ENCODE measurements at regions not wholly inside any gene's neighbourhood (a gene's known extent, or its start where the extent isn't known, plus 50 kb on each side); places are given as distances from the start of the nearest gene placed in this dataset.

DNA sequence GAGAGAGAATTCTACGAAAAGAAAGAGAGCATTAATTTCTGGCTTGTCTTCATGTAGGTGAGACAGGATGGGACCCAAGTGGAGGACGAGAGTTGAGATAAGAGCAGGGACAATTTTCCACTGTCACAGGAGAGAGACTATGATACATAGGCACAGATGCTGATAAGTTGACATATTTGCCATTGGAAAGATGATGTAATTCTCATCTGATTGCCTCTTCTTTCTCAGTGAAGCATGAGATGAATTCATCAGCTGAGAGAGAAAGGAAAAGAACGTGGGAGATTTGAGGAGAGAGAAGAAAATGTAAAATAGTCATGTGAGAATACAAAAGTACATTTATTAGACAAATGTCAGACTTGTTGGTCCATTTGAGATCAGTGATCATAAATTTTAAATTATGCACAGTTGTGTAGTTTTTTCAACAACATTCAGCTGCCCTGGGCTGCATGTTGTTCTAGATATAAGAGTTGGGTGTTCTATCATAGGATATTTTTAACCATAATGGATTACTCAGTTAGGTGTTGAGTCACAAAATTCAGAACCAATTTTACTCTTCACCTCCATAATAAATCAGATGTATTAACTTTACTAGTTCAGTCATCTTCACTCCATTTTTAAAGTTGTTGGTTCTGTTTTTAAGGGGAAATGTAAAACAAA is 222.9 kb downstream of the DPY19L2 start:
- TF ChIP-seq, protein P1, sequence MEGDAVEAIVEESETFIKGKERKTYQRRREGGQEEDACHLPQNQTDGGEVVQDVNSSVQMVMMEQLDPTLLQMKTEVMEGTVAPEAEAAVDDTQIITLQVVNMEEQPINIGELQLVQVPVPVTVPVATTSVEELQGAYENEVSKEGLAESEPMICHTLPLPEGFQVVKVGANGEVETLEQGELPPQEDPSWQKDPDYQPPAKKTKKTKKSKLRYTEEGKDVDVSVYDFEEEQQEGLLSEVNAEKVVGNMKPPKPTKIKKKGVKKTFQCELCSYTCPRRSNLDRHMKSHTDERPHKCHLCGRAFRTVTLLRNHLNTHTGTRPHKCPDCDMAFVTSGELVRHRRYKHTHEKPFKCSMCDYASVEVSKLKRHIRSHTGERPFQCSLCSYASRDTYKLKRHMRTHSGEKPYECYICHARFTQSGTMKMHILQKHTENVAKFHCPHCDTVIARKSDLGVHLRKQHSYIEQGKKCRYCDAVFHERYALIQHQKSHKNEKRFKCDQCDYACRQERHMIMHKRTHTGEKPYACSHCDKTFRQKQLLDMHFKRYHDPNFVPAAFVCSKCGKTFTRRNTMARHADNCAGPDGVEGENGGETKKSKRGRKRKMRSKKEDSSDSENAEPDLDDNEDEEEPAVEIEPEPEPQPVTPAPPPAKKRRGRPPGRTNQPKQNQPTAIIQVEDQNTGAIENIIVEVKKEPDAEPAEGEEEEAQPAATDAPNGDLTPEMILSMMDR (conservative IDR thresholded peaks at IDR 0.05 in 1 of 2, IDR thresholded peaks at IDR 0.05 in 1 of 2; ENCODE audit: extremely low read depth in 1 of 2, insufficient read depth in 1 of 2, low read depth in 1 of 2, low read length in 2 of 2): no peak
- no peak for TF ChIP-seq EZH2 (IDR thresholded peaks at IDR 0.05; ENCODE audit: borderline replicate concordance, low read length)

Measured in mammary epithelial cell (primary cell).